Hematopoietic multipotent progenitor cell treated with erythropoietin and hydrocortisone succinate and interleukin-3 and kit ligand, for 4 days (in vitro differentiated cells): ENCODE measurements at regions not wholly inside any gene's neighbourhood (a gene's known extent, or its start where the extent isn't known, plus 50 kb on each side); places are given as distances from the start of the nearest gene placed in this dataset.

ENCODE experiments used
- DNase-seq: peaks from one replicate; pipeline ENCODE4 v3.0.0-alpha.2; 2015

- DNase-seq = no peak
These were observed 720.1 kb downstream of the KCNA4 start for GRCh38 chr11:29296680-29297079.

- DNase-seq = no peak
These were observed 723.0 kb downstream of the KCNA4 start for GRCh38 chr11:29293825-29294224.

DNA sequence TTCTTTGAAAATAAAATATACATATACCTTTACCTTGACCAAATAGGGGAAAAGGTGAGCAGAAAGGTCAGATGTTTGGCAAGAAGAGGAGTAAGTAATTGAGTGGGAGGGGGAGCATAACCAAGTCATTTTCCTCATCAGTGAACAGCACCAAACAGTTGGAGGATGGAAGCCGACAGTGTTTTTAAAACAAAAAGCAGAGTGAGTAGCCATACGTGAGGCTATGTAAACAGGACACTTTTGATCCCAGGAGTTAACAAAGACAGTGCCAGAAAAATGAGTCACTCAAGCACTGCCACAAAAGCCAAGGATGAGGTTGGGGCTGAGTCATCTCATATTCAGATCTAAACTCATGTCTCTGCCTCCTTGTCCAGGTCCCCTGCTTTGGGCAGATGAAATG lies 734.7 kb downstream of the KCNA4 start:
- no peak for DNase-seq

- DNase-seq = no peak
These were observed 735.5 kb downstream of the KCNA4 start for GRCh38 chr11:29281271-29281777.

- no peak for DNase-seq
These were observed 736.4 kb downstream of the KCNA4 start for GRCh38 chr11:29280452-29280851.

DNA sequence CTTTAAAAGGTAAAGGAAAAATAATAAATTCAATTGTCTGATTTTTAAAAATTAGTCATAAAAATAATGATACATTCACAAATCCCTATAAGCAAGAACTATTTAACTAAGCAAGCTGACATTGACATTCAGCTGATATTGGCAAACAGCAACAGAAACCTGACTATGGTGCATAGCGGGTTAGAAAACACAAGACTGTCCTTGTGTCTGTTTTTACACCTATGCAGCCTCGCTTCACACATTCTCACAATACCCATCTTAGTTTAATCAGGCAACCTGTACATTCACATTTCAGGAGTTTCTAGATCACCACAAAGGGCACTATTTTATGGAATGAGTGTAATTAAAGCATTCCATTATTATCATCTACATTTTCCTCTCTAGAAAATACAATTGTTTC lies 737.1 kb downstream of the KCNA4 start:
- no peak for DNase-seq

DNA sequence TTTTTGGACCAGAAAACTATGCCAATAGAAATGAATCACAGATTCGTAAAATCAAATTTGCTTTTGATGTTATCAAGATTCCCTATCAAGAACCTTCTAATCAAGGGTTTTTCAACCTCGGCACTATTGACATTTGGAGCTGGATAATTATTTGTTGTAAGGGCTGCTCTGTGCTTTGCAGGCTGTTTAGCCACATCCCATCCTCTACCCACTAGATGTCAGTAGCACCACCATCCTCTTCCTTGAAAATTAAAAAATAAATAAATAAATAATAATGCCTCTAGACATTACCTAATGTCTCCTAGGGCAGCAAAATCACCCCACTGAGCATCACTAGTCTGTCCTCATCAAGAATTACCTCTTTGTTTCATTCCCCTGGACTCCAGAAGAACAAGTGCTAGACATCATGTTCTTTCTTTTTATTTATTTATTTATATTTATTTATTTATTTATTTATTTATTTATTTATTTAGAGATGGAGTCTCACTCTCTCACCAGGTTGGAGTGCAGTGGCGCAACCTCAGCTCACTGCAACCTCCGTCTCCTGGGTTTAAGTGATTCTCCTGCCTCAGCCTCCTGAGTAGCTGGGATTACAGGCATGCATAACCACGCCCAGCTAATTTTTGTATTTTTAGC lies 744.7 kb downstream of the KCNA4 start:
- no peak for DNase-seq

DNA sequence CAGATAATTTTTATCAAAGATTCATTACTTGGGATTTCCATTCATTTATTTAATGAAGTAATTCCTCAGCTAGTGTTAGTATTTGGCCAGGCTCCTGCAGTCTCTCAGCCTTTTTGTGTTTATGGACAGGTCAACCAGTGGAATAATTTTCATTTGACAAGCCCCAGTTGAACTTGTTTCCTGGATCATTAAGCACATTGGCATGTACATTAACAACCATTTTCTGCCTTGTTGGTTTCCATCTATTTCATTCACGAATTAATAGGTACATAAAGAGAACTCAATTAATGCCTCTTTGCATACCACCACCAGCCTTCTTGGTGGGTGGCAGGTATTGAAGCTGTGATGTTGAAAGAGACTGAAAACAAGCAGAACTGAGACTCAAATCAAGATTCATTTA lies 745.2 kb downstream of the KCNA4 start:
- DNase-seq = no peak

GRCh38 chr11:29268733-29269132 lies 748.1 kb downstream of the KCNA4 start:
- DNase-seq = no peak

GRCh38 chr11:29265792-29266191 lies 751.0 kb downstream of the KCNA4 start:
- DNase-seq = no peak

- DNase-seq = no peak
These were observed 751.4 kb downstream of the KCNA4 start for GRCh38 chr11:29265381-29265780.

- no peak for DNase-seq
These were observed 752.7 kb downstream of the KCNA4 start for GRCh38 chr11:29263971-29264682.

DNA sequence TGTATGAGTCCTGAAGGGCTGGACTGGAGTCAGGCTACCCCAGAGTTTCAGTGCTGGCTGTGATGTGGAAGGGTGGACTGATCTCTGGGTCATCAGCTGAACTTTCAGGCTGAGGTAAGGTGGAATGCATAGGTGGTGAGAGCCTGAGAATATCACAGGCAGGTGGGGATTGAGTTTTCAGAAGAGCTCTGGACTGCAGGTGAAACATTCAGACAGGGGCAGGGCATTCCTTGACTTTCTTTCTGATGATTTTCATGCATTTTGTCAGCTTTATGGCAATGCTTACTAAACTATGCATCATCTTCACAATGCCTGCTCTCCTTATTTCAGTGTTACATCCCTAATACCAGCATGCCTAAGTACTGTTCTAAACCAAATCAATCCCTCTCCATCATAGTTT lies 755.0 kb downstream of the KCNA4 start:
- DNase-seq = no peak

- no peak for DNase-seq
These were observed 755.7 kb downstream of the KCNA4 start for GRCh38 chr11:29260939-29261705.

DNA sequence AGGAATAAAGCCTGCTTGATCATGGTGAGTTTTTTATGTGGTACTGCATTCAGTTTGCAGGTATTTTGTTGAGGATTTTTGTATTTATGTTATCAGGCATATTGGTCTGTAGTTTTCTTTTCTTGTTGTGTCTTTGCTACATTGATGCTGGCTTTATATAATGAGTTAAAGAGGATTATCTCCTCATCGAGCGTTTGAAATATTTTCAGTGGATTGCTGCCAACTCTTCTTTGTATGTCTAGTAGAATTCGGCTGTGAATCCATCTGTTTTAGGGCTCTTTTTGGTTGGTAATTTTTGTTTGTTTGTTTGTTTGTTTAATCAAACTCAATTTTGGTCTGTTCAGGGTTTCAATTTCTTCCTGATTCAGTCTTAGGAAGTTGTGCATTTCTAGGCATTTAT lies 758.4 kb downstream of the KCNA4 start:
- DNase-seq = no peak

DNA sequence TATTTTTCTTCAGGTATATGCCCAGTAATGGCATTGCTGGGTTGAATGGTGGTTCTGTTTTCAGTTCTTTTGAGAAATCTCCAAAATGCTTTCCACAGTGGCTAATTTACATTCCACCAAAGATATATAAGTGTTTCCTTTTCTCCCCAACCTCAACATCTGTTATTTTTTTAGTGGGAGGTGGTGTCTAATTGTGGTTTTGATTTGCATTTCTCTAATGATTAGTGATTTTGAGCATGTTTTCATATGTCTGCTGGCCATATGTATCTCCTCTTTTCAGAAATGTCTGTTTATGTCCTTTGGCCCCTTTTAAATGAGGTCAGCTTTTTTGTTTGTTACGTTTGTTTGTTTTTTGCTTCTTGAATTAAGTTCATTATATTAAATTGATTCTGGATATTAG lies 760.2 kb downstream of the KCNA4 start:
- DNase-seq = no peak

GRCh38 chr11:29255401-29255800 lies 761.4 kb downstream of the KCNA4 start:
- no peak for DNase-seq

- no peak for DNase-seq
These were observed 765.1 kb downstream of the KCNA4 start for GRCh38 chr11:29251738-29252137.

DNA sequence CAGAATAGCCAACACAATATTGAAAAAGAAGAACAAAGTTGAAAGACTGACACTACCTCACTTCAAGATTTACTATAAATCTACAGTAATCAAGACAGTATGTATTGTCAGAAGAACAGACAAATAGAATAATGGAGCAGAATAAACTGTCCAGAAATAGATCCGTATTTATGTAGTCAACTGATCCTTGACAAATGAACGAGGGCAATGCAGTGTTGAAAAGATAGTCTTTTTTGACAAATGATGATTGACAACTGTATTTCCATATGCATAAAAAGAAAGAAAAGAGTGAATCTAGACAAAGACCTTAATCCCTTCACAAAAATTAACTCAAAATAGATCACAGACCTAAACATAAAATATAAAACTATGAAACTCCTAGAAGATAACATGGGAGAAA lies 767.1 kb downstream of the KCNA4 start:
- no peak for DNase-seq

DNA sequence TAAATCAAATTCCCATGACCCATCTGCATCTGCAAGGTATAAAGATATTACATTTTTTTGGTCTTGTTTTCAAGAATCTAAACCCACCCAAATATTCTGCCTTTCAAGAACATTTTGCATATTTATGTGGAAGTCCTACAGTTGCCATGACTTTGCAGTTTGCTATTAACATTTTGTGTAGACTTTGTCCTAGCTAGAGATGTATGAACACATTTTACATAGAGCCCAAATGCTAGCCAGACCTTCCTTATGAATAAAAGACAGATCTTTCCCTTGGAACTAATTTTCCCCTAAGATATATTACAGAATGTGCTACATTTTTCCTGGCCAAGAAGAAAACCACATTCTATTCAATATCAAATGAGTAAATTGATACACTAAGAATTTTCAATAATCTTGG lies 772.5 kb downstream of the KCNA4 start:
- DNase-seq = no peak

DNA sequence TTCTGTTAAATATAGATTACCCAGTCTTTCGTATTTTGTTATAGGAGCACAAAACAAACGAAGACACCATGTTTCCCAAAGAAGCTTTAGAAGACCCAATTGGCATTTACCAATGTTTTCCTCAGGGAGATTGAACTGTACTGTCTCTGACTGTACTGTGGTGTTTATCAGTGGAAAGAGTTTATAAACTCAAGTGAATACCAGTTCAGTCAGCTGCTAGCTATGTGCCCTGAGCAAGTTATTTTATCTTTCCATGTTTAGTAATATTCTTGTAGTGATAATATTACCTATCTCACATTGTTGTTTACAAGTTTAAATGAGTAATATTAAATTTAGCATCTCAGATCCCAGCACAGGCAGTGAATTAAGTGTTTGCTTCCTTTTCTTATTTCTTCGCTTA lies 773.2 kb downstream of the KCNA4 start:
- no peak for DNase-seq

DNA sequence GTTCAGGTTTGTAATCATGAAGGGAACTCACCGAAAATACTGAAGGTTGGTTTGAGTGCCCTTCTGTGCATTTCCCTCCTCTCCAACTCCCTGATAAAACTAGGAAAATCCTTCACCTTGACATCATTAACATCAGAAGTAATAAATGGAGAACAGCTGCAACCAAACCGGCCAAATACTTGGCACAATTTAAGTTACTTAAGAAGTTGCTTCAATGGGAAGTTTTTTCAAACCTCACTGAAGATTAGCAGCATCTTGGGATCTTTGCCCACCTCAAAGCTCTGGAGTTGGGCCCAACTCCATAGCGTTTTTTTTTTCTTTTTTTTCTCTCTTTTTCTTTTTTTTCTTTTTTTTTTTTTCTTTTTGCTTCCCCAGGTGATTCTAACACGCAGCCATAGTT lies 784.8 kb downstream of the KCNA4 start:
- no peak for DNase-seq

- DNase-seq = no peak
These were observed 785.2 kb downstream of the KCNA4 start for GRCh38 chr11:29231586-29231985.

- DNase-seq = no peak
These were observed 789.0 kb downstream of the KCNA4 start for GRCh38 chr11:29227811-29228210.
